Neural progenitor cell (in vitro differentiated cells): ENCODE measurements at regions not wholly inside any gene's neighbourhood (a gene's known extent, or its start where the extent isn't known, plus 50 kb on each side); places are given as distances from the start of the nearest gene placed in this dataset.

Experiments used
- DNase-seq: peaks from one replicate; pipeline ENCODE4 v3.0.0-alpha.2; 2016; ENCODE audit warnings: low spot score
- H2AFZ ChIP-seq: fragments of 200-600 bp; sonication (generic); replicated peaks from 2 replicates; pipeline ENCODE4 v1.6.1; 2016; ENCODE audit warnings: antibody characterized with exemption
- H3F3A ChIP-seq: fragments of 200-600 bp; sonication (generic); 2 replicates; pipeline ENCODE4 v1.6.1; 2016; ENCODE audit warnings: antibody characterized with exemption, low read depth
- H3K27ac ChIP-seq: fragments of 200-600 bp; sonication (generic); 2 replicates; pipeline ENCODE4 v1.5.1; 2016; ENCODE audit warnings: mild to moderate bottlenecking
- H3K27me3 ChIP-seq: fragments of 200-600 bp; sonication (generic); 2 replicates; pipeline ENCODE4 v1.6.1; 2016; ENCODE audit warnings: mild to moderate bottlenecking, moderate library complexity
- H3K36me3 ChIP-seq: fragments of 200-600 bp; sonication (generic); 2 replicates; pipeline ENCODE4 v1.5.1; 2016
- H3K4me1 ChIP-seq: fragments of 200-600 bp; sonication (generic); 2 replicates; pipeline ENCODE4 v1.6.1; 2016; ENCODE audit warnings: mixed run types
- H3K4me2 ChIP-seq: fragments of 200-600 bp; sonication (generic); 2 replicates; pipeline ENCODE4 v1.6.1; 2016
- H3K4me3 ChIP-seq: fragments of 200-600 bp; sonication (generic); 2 replicates; pipeline ENCODE4 v1.5.1; 2016
- H3K79me2 ChIP-seq: fragments of 200-600 bp; sonication (generic); 2 replicates; pipeline ENCODE4 v1.6.1; 2016; ENCODE audit warnings: low read depth
- H3K9ac ChIP-seq: fragments of 200-600 bp; sonication (generic); 2 replicates; pipeline ENCODE4 v1.6.1; 2016
- H3K9me3 ChIP-seq: fragments of 200-600 bp; sonication (generic); 2 replicates; pipeline ENCODE4 v1.5.1; 2016; ENCODE audit warnings: low read depth
- H4K20me1 ChIP-seq: fragments of 200-600 bp; sonication (generic); 2 replicates; pipeline ENCODE4 v1.6.1; 2016; ENCODE audit warnings: low read depth
- H3K27ac Mint-ChIP-seq: 3 replicates; pipeline ENCODE4 v1.8.0; 2021; ENCODE audit warnings: mixed read lengths
- H3K27me3 Mint-ChIP-seq: 2 replicates; pipeline ENCODE4 v1.8.0; 2022; ENCODE audit warnings: low read depth, mild to moderate bottlenecking, inconsistent platforms, moderate library complexity, mixed read lengths; ENCODE audit not compliant: insufficient read depth
- H3K36me3 Mint-ChIP-seq: 3 replicates; pipeline ENCODE4 v1.8.0; 2021; ENCODE audit warnings: mixed read lengths
- H3K4me1 Mint-ChIP-seq: 3 replicates; pipeline ENCODE4 v1.8.0; 2021; ENCODE audit warnings: mixed read lengths
- H3K4me3 Mint-ChIP-seq: 3 replicates; pipeline ENCODE4 v1.8.0; 2021; ENCODE audit warnings: mild to moderate bottlenecking, moderate library complexity, mixed read lengths
- H3K9me3 Mint-ChIP-seq: 3 replicates; pipeline ENCODE4 v1.8.0; 2020; ENCODE audit warnings: mixed read lengths
- CTCF ChIP-seq: fragments of 200-600 bp; sonication (generic); IDR thresholded peaks from 2 replicates; pipeline ENCODE4 v1.5.1; 2017; ENCODE audit warnings: antibody characterized with exemption, mild to moderate bottlenecking
- EZH2 ChIP-seq: fragments of 200-600 bp; sonication (generic); IDR thresholded peaks from 2 replicates; pipeline ENCODE4 v1.6.1; 2017; ENCODE audit warnings: antibody characterized with exemption, mild to moderate bottlenecking, moderate library complexity
- EZH2phosphoT487 ChIP-seq: fragments of 200-600 bp; sonication (generic); IDR thresholded peaks from 2 replicates; pipeline ENCODE4 v1.6.1; 2017; ENCODE audit warnings: antibody characterized with exemption

- H3F3A ChIP-seq: no peaks in the 10 kb centered on the region
- H4K20me1 ChIP-seq: no peaks in the 10 kb centered on the region
- no peaks in the 10 kb centered on the region for H3K27me3 ChIP-seq
- no peak overlapping the region for H2AFZ ChIP-seq
- H3K9me3 ChIP-seq: no peaks in the 10 kb centered on the region
- no peaks in the 10 kb centered on the region for H3K36me3 ChIP-seq
- H3K9ac ChIP-seq: no peak overlapping the region
- H3K79me2 ChIP-seq: no peaks in the 10 kb centered on the region
- H3K4me2 ChIP-seq: no peak overlapping the region
- no peak overlapping the region for H3K4me3 Mint-ChIP-seq
- H3K36me3 Mint-ChIP-seq: peaks cover 3% of the 10 kb centered on the region
- no peak overlapping the region for H3K4me3 ChIP-seq
- peaks cover 5% of the 10 kb centered on the region for H3K9me3 Mint-ChIP-seq
- TF ChIP-seq EZH2phosphoT487 (no peak), CTCF (no peak), EZH2 (no peak)
- no peaks in the 10 kb centered on the region for H3K4me1 ChIP-seq
- DNase-seq: no peak
- H3K27ac ChIP-seq: no peak overlapping the region
- H3K27ac Mint-ChIP-seq: no peak overlapping the region
- H3K27me3 Mint-ChIP-seq: peaks cover 6% of the 10 kb centered on the region
- peaks cover 16% of the 10 kb centered on the region for H3K4me1 Mint-ChIP-seq
Observed at GRCh38 chr2:136055929-136056688, 61.8 kb downstream of the CXCR4 start.

DNA sequence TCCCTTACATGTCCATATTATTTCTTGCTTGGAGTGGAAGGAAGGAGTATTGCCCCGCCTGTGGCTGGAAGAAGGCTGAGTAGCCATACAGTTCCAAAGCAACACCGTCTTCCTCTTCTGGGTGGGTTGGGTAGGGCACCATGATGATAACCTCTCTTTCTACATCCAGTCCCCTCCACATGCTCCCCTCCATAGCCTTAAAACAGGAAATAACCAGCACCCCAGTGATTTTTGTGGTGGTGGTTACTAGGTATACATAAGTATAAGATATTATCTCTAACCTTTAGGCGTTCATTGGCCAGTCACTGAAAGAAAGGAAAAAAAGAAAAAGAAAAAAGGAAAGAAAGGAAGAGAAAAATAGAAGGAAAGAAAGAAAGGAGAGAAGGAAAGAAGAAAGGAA, 63.1 kb downstream of the CXCR4 start:
- H3K9me3 ChIP-seq: no peaks in the 10 kb centered on the region
- no peak overlapping the region for H3K4me3 ChIP-seq
- H3K36me3 Mint-ChIP-seq: peaks cover 3% of the 10 kb centered on the region
- H3K4me1 Mint-ChIP-seq: peaks cover 15% of the 10 kb centered on the region
- no peak overlapping the region for H3K4me3 Mint-ChIP-seq
- H3K9ac ChIP-seq: no peak overlapping the region
- peaks cover 4% of the 10 kb centered on the region for H3K4me1 ChIP-seq
- peaks cover 6% of the 10 kb centered on the region for H3K27me3 Mint-ChIP-seq
- H3K27ac Mint-ChIP-seq: no peak overlapping the region
- no peak for TF ChIP-seq CTCF
- no peak for TF ChIP-seq EZH2
- TF ChIP-seq EZH2phosphoT487: no peak
- H3K27ac ChIP-seq: no peak overlapping the region
- no peaks in the 10 kb centered on the region for H3K36me3 ChIP-seq
- no peak for DNase-seq
- peaks cover 5% of the 10 kb centered on the region for H3K9me3 Mint-ChIP-seq
- H4K20me1 ChIP-seq: no peaks in the 10 kb centered on the region
- no peaks in the 10 kb centered on the region for H3K27me3 ChIP-seq
- no peak overlapping the region for H3K4me2 ChIP-seq
- no peaks in the 10 kb centered on the region for H3F3A ChIP-seq
- H3K79me2 ChIP-seq: no peaks in the 10 kb centered on the region
- H2AFZ ChIP-seq: no peak overlapping the region

DNA sequence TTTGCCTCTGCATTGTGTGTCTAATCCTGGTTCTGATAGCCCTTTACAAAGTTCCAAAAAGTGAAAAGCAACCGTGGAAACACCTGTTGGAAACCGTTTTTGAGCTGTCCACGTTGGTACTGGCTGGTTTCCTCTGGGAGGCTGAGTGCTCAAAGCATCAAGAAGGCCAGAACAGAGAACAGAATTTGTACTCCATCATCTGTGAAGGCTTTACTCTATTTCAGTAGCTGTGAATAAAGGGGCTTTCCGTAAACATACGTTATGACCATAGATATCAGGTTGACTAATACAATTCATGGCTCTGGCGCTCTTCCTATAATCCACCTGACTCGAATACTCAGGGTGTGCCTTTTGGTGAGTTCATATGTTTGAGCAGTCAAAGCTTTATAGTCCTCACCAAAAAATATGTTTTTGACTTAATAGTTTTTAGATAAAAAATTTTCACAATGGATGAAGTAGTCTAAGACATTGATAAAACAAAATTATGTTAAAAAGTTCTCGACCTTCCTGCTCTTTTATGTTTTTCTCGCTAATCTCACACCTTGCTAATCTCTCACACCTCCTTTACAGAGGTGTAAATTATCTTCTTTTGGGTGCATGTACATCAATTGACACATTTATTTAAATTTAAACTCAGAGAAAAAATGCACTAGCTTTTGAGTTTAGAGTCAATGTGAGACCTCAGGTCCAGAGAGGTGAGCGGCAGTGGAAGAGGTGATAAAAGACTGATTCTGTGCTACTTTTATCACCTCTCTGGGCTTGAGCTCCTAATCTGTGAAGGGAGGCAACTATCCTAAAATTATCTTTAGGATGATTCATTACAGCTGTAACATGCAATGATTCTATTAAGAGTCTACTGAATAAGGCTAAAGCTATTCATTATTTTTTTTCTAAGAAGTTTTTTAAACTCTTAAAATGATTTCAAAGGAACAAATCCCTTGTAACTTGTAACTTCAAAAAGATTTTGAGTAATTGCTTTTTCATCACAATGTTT, 65.3 kb downstream of the CXCR4 start:
- Histone ChIP-seq H4K20me1 (no peaks in the 10 kb centered on the region), H3K27me3 (no peaks in the 10 kb centered on the region), H3K27ac (no peak overlapping the region), H3K4me1 (peaks cover 7% of the 10 kb centered on the region), H3K9ac (no peak overlapping the region), H3K4me2 (no peak overlapping the region), H3K79me2 (no peaks in the 10 kb centered on the region), H2AFZ (no peak overlapping the region), H3K36me3 (no peaks in the 10 kb centered on the region), H3K9me3 (no peaks in the 10 kb centered on the region), H3F3A (no peaks in the 10 kb centered on the region), H3K4me3 (no peak overlapping the region)
- Mint-ChIP-seq H3K27ac (no peak overlapping the region), H3K27me3 (peaks cover 6% of the 10 kb centered on the region), H3K36me3 (peaks cover 3% of the 10 kb centered on the region), H3K4me3 (no peak overlapping the region), H3K9me3 (peaks cover 5% of the 10 kb centered on the region), H3K4me1 (peaks cover 24% of the 10 kb centered on the region)
- TF ChIP-seq EZH2phosphoT487 (no peak), EZH2 (no peak), CTCF (no peak)
- DNase-seq: no peak
